Right atrium auricular region (tissue), 2 donors: ENCODE measurements at regions not wholly inside any gene's neighbourhood (a gene's known extent, or its start where the extent isn't known, plus 50 kb on each side); places are given as distances from the start of the nearest gene placed in this dataset.

Experiments used
- DNase-seq: peaks from one replicate; pipeline ENCODE4 v3.0.0-alpha.2; 2019; ENCODE audit warnings: low spot score
- H3K27ac ChIP-seq, 2 donors: fragments of 200-600 bp; sonication (generic); 1 replicate in 1 of 2; 2 replicates in 1 of 2; pipeline ENCODE4 v1.5.1; 2016 to 2019
- H3K27me3 ChIP-seq, 2 donors: fragments of 200-600 bp; sonication (generic); one replicate each; pipeline versions ENCODE4 v1.5.1 to v1.6.0; 2017 to 2019
- H3K36me3 ChIP-seq: fragments of 200-600 bp; sonication (generic); one replicate; pipeline ENCODE4 v1.5.1; 2016
- H3K4me1 ChIP-seq, 2 donors: fragments of 200-600 bp; sonication (generic); one replicate each; pipeline versions ENCODE4 v1.5.1 to v1.6.0; 2017 to 2019
- H3K4me3 ChIP-seq, 2 donors: fragments of 200-600 bp; sonication (generic); 1 replicate in 1 of 2; 2 replicates in 1 of 2; pipeline ENCODE4 v1.5.1; 2017 to 2019; ENCODE audit warnings: mild to moderate bottlenecking in 1 of 2, moderate library complexity in 1 of 2
- H3K9me3 ChIP-seq, 2 donors: fragments of 200-600 bp; sonication (generic); one replicate each; pipeline ENCODE4 v1.5.1; 2019
- CTCF ChIP-seq, 2 donors: fragments of 200-600 bp; sonication (generic); IDR thresholded peaks; one replicate each; pipeline ENCODE4 v1.5.1; 2019; ENCODE audit warnings: antibody characterized with exemption in 2 of 2

- Histone ChIP-seq H3K27ac (no peak overlapping the region), H3K36me3 (no peaks in the 10 kb centered on the region), H3K27me3 (no peaks in the 10 kb centered on the region), H3K4me1 (no peaks in the 10 kb centered on the region), H3K9me3 (no peaks in the 10 kb centered on the region), H3K4me3 (no peak overlapping the region)
- no peak for TF ChIP-seq CTCF (IDR thresholded peaks at IDR 0.05)
- DNase-seq: no peak
Observed at GRCh38 chr9:80842389-80842788, 847.0 kb downstream of the TLE1 start.

GRCh38 chr9:80841888-80842287 lies 847.5 kb downstream of the TLE1 start:
- Histone ChIP-seq H3K36me3 (no peaks in the 10 kb centered on the region), H3K27ac (no peak overlapping the region), H3K4me1 (no peaks in the 10 kb centered on the region), H3K4me3 (no peak overlapping the region), H3K9me3 (no peaks in the 10 kb centered on the region), H3K27me3 (no peaks in the 10 kb centered on the region)
- no peak for TF ChIP-seq CTCF (IDR thresholded peaks at IDR 0.05)
- DNase-seq: no peak

- Histone ChIP-seq H3K36me3 (no peaks in the 10 kb centered on the region), H3K27me3 (no peaks in the 10 kb centered on the region), H3K4me1 (no peaks in the 10 kb centered on the region), H3K27ac (no peak overlapping the region), H3K4me3 (no peak overlapping the region), H3K9me3 (no peaks in the 10 kb centered on the region)
- no peak for DNase-seq
- TF ChIP-seq CTCF (IDR thresholded peaks at IDR 0.05): no peak
Observed at GRCh38 chr9:80839821-80840675, 849.3 kb downstream of the TLE1 start.

- H3K36me3 ChIP-seq: no peaks in the 10 kb centered on the region
- H3K9me3 ChIP-seq: no peaks in the 10 kb centered on the region
- DNase-seq: no peak
- no peak overlapping the region for H3K27ac ChIP-seq
- H3K4me1 ChIP-seq: no peaks in the 10 kb centered on the region
- no peak for TF ChIP-seq CTCF (IDR thresholded peaks at IDR 0.05)
- H3K27me3 ChIP-seq: no peaks in the 10 kb centered on the region
- H3K4me3 ChIP-seq: no peak overlapping the region
Observed at GRCh38 chr9:80836013-80836412, 853.3 kb downstream of the TLE1 start.

- Histone ChIP-seq H3K27ac (no peak overlapping the region), H3K4me3 (no peak overlapping the region)
- no peak for TF ChIP-seq CTCF (IDR thresholded peaks at IDR 0.05)
Observed at GRCh38 chr9:80831751-80832150, 857.6 kb downstream of the TLE1 start.

GRCh38 chr9:80811656-80812055 lies 877.7 kb downstream of the TLE1 start:
- H3K36me3 ChIP-seq: no peaks in the 10 kb centered on the region
- H3K9me3 ChIP-seq: no peaks in the 10 kb centered on the region
- no peak for DNase-seq
- H3K4me1 ChIP-seq: no peaks in the 10 kb centered on the region
- no peak overlapping the region for H3K4me3 ChIP-seq
- no peak for TF ChIP-seq CTCF (IDR thresholded peaks at IDR 0.05)
- no peaks in the 10 kb centered on the region for H3K27me3 ChIP-seq
- no peak overlapping the region for H3K27ac ChIP-seq

More at GRCh38 chr9:80831751-80832150, 857.6 kb downstream of the TLE1 start:
- Histone ChIP-seq H3K27me3 (no peaks in the 10 kb centered on the region), H3K36me3 (no peaks in the 10 kb centered on the region), H3K9me3 (no peaks in the 10 kb centered on the region), H3K4me1 (no peaks in the 10 kb centered on the region)
- no peak for DNase-seq
